OCI-LY3 (cell line): ENCODE measurements at regions not wholly inside any gene's neighbourhood (a gene's known extent, or its start where the extent isn't known, plus 50 kb on each side); places are given as distances from the start of the nearest gene placed in this dataset.

Experiments used
- EZH2phosphoT487 ChIP-seq: fragments of 200-600 bp; shearing (Covaris generic); IDR thresholded peaks from 2 replicates; pipeline ENCODE4 v1.6.1; 2018; ENCODE audit warnings: antibody characterized with exemption, mixed run types, low read depth
- TF ChIP-seq, protein P1 (sequence below): fragments of 200-600, 300-600 bp; sonication (generic); IDR thresholded peaks from 2 replicates; pipeline ENCODE4 v1.5.1; 2014; ENCODE audit warnings: antibody characterized with exemption, low read length, low read depth

DNA sequence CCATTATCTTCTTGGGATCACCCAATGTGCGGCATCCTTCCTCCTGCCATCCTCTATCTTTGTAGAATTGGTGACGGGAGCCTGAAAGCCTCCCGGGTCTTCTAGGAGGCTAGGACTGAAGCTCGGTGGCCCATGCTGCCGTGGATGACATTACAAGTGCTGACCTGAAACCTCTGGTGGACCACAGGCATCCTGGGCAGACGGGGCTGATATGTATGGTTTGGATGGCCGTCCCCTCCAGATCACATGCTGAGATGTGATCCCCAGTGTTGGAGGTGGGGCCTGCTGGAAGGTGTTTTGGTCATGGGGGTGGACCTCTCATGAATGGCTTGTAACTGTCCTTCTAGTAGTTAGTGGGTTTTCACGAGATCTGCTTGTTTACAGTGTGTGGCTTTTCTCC lies 1525.8 kb downstream of the BRD1 start:
- TF ChIP-seq, protein P1, sequence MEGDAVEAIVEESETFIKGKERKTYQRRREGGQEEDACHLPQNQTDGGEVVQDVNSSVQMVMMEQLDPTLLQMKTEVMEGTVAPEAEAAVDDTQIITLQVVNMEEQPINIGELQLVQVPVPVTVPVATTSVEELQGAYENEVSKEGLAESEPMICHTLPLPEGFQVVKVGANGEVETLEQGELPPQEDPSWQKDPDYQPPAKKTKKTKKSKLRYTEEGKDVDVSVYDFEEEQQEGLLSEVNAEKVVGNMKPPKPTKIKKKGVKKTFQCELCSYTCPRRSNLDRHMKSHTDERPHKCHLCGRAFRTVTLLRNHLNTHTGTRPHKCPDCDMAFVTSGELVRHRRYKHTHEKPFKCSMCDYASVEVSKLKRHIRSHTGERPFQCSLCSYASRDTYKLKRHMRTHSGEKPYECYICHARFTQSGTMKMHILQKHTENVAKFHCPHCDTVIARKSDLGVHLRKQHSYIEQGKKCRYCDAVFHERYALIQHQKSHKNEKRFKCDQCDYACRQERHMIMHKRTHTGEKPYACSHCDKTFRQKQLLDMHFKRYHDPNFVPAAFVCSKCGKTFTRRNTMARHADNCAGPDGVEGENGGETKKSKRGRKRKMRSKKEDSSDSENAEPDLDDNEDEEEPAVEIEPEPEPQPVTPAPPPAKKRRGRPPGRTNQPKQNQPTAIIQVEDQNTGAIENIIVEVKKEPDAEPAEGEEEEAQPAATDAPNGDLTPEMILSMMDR = no peak
- no peak for TF ChIP-seq EZH2phosphoT487
